ENCODE measurements at regions not wholly inside any gene's neighbourhood (a gene's known extent, or its start where the extent isn't known, plus 50 kb on each side); places are given as distances from the start of the nearest gene placed in this dataset.

DNA sequence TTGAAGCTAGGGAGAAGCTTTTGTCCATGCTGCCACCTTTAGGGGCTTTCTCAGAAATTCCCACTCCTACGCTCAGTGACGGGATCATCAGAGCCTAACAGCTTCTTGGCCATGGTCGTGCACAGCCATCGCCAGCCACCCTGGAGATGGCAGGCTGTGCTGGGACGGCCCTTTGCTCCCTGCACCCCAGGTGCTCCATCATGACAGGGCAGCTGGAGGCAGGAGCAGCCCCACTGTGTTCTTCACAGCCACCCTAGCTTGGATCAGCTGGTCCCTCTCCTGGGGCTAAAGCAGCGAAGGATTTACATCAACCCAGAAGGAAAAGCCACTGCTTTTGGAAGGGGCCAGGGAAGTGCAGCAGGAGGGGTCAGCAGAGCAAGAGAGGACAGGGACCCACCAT is 235.9 kb downstream of the LY86 start:
- Histone ChIP-seq H3K9me2 (ENCODE audit: low read depth, low read length) (no peaks in the 10 kb centered on the region), H3K4me2 (ENCODE audit: low read length) (no peak overlapping the region), H3K79me2 (ENCODE audit: insufficient read depth, low read length) (no peaks in the 10 kb centered on the region), H3K4me1 (ENCODE audit: insufficient read depth, low read length, severe bottlenecking) (no peaks in the 10 kb centered on the region), H3K27ac (ENCODE audit: low read depth, low read length, poor library complexity, severe bottlenecking) (no peak overlapping the region), H3K9me3 (ENCODE audit: low read length) (no peaks in the 10 kb centered on the region), H3F3A (ENCODE audit: insufficient read depth, low read length) (no peaks in the 10 kb centered on the region), H3K9ac (ENCODE audit: low read length) (no peak overlapping the region), H3K27me3 (ENCODE audit: insufficient read depth, low read length) (no peaks in the 10 kb centered on the region), H4K20me1 (ENCODE audit: insufficient read depth, low read length) (no peaks in the 10 kb centered on the region), H2AFZ (ENCODE audit: low read length) (no peak overlapping the region), H3K36me3 (ENCODE audit: insufficient read depth, low read length) (no peaks in the 10 kb centered on the region), H3K4me3 (ENCODE audit: low read depth, low read length, poor library complexity, severe bottlenecking) (no peak overlapping the region)
- TF ChIP-seq EZH2 (IDR thresholded peaks at IDR 0.05; ENCODE audit: borderline replicate concordance, low read length) = no peak
- TF ChIP-seq, protein P1, sequence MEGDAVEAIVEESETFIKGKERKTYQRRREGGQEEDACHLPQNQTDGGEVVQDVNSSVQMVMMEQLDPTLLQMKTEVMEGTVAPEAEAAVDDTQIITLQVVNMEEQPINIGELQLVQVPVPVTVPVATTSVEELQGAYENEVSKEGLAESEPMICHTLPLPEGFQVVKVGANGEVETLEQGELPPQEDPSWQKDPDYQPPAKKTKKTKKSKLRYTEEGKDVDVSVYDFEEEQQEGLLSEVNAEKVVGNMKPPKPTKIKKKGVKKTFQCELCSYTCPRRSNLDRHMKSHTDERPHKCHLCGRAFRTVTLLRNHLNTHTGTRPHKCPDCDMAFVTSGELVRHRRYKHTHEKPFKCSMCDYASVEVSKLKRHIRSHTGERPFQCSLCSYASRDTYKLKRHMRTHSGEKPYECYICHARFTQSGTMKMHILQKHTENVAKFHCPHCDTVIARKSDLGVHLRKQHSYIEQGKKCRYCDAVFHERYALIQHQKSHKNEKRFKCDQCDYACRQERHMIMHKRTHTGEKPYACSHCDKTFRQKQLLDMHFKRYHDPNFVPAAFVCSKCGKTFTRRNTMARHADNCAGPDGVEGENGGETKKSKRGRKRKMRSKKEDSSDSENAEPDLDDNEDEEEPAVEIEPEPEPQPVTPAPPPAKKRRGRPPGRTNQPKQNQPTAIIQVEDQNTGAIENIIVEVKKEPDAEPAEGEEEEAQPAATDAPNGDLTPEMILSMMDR (IDR thresholded peaks at IDR 0.05; ENCODE audit: low read length) = no peak

DNA sequence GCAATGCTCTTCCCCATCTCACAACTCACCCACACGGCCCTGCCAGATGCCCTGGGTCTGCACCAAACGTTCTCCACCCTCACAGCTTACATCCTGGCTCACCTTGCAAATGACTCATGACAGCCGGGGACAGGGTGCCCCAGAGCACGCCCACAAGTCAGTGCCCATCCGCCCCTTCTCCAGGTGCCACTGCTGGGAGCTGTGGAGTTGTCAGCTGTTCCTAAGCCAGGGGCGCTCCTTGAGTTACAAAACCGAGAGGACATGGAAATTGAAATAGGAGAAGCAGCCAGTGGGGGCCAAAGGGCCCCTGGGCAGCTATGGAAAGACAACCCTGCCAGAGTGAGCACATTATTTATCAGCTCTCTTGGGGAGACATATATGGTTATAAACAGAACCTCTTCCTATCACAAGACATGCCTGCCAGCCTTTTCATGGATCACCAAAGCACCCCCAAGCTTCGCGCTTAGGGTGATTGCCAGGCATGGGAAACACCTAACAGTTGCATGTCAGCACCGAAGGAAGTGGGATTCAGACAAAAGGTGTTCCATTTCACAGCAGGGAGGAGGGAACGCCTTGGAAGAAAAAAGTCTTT is 236.8 kb downstream of the LY86 start:
- H3F3A ChIP-seq (ENCODE audit: insufficient read depth, low read length) = no peaks in the 10 kb centered on the region
- no peaks in the 10 kb centered on the region for H3K36me3 ChIP-seq (ENCODE audit: insufficient read depth, low read length)
- H4K20me1 ChIP-seq (ENCODE audit: insufficient read depth, low read length) = no peaks in the 10 kb centered on the region
- TF ChIP-seq, protein P1 (IDR thresholded peaks at IDR 0.05; ENCODE audit: low read length) = no peak
- no peak for TF ChIP-seq EZH2 (IDR thresholded peaks at IDR 0.05; ENCODE audit: borderline replicate concordance, low read length)
- H2AFZ ChIP-seq (ENCODE audit: low read length) = no peak overlapping the region
- H3K79me2 ChIP-seq (ENCODE audit: insufficient read depth, low read length) = no peaks in the 10 kb centered on the region
- H3K9me2 ChIP-seq (ENCODE audit: low read depth, low read length) = no peaks in the 10 kb centered on the region
- H3K4me1 ChIP-seq (ENCODE audit: insufficient read depth, low read length, severe bottlenecking) = no peaks in the 10 kb centered on the region
- no peak overlapping the region for H3K4me3 ChIP-seq (ENCODE audit: low read depth, low read length, poor library complexity, severe bottlenecking)
- H3K27ac ChIP-seq (ENCODE audit: low read depth, low read length, poor library complexity, severe bottlenecking) = no peak overlapping the region
- no peaks in the 10 kb centered on the region for H3K9me3 ChIP-seq (ENCODE audit: low read length)
- no peak overlapping the region for H3K9ac ChIP-seq (ENCODE audit: low read length)
- no peaks in the 10 kb centered on the region for H3K27me3 ChIP-seq (ENCODE audit: insufficient read depth, low read length)
- no peak overlapping the region for H3K4me2 ChIP-seq (ENCODE audit: low read length)

DNA sequence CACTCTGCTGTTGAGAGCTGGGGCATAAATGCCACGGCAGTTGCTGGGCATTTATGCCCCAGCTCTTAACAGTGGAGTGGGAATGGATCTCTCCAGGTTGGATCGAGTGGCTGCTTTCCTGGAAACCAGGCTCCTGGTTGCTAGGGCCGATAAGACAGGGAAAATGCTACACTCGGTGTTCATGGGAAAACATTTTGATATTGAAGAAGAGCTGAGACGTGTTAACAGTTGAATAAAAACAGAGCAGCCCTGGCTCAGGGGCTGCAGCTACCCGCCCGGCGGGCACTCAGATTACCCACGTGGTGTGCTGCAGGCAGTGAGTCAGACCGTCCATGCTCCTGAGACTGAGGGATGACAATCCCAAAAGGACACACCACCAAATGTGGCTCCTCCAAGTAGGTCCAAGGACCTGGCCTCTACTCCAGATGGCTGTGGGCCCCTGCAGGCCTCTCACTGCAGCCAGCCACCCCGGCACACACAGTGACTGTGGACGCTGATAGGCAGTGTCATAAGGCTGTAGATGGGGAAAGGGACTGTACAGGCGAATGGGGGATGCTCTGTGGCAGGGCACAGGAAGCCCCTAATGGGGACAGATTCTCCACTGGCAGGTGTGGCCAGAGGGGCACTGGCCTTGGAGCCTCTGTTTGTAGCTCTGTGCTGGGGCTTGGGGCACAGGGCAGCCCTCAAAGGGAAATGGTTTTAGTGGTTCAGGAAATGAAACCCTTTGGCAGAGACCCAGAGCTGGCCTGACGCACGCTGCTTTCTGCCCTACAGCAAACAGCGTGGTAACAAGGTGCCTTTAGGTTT is 237.8 kb downstream of the LY86 start:
- Histone ChIP-seq H3K4me1 (ENCODE audit: insufficient read depth, low read length, severe bottlenecking) (no peaks in the 10 kb centered on the region), H4K20me1 (ENCODE audit: insufficient read depth, low read length) (no peaks in the 10 kb centered on the region), H3K9me2 (ENCODE audit: low read depth, low read length) (no peaks in the 10 kb centered on the region), H3K36me3 (ENCODE audit: insufficient read depth, low read length) (no peaks in the 10 kb centered on the region), H3K4me2 (ENCODE audit: low read length) (no peak overlapping the region), H3K27me3 (ENCODE audit: insufficient read depth, low read length) (no peaks in the 10 kb centered on the region), H3K27ac (ENCODE audit: low read depth, low read length, poor library complexity, severe bottlenecking) (no peak overlapping the region), H3K79me2 (ENCODE audit: insufficient read depth, low read length) (no peaks in the 10 kb centered on the region), H3K9me3 (ENCODE audit: low read length) (no peaks in the 10 kb centered on the region), H3K9ac (ENCODE audit: low read length) (no peak overlapping the region), H2AFZ (ENCODE audit: low read length) (no peak overlapping the region), H3F3A (ENCODE audit: insufficient read depth, low read length) (no peaks in the 10 kb centered on the region), H3K4me3 (ENCODE audit: low read depth, low read length, poor library complexity, severe bottlenecking) (no peak overlapping the region)
- no peak for TF ChIP-seq EZH2 (IDR thresholded peaks at IDR 0.05; ENCODE audit: borderline replicate concordance, low read length)
